Naive thymus-derived CD4-positive, alpha-beta T cell (primary cell): ENCODE measurements at regions not wholly inside any gene's neighbourhood (a gene's known extent, or its start where the extent isn't known, plus 50 kb on each side); places are given as distances from the start of the nearest gene placed in this dataset.
"Not testable (repeated sequence)": the region's sequence is repeated elsewhere in the genome, so short reads cannot be mapped to it uniquely, and the experiment has no call there.

Experiments used
- ATAC-seq: fragments of 150-1000 bp; cut with Tn5 transposase; 2 replicates; pipeline ENCODE4 v1.10.0; 2021; ENCODE audit warnings: mild to moderate bottlenecking, moderate library complexity
- CTCF ChIA-PET: fragments of 350-600 bp; sonication (Branson Sonifier 250); formaldehyde crosslinking; loops from one replicate; lab custom pipeline; 2021; ENCODE audit warnings: antibody characterized with exemption; lab: Charles Lee
- POLR2A ChIA-PET: fragments of 350-600 bp; sonication (Branson Sonifier 250); formaldehyde crosslinking; loops from one replicate; lab custom pipeline; 2021; ENCODE audit warnings: antibody characterized with exemption, inconsistent platforms; lab: Charles Lee
- DNase-seq, 9 donors: peaks; one replicate each; pipeline versions ENCODE4 v3.0.0 to v3.0.0-alpha.2; 2020 to 2022; ENCODE audit warnings: mixed read lengths in 1 of 9
- H3K27ac ChIP-seq: one replicate; pipeline ENCODE4 v1.7.0; 2013; ENCODE audit warnings: mild to moderate bottlenecking, low read depth, low read length, moderate library complexity
- H3K27me3 ChIP-seq, 2 donors: one replicate each; pipeline ENCODE4 v1.7.0; 2013; ENCODE audit warnings: low read length in 2 of 2, mild to moderate bottlenecking in 2 of 2, moderate library complexity in 2 of 2; ENCODE audit not compliant: control insufficient read depth in 2 of 2, insufficient read depth in 2 of 2
- H3K36me3 ChIP-seq, 3 experiments: 1 replicate in 2 of 3; 2 replicates in 1 of 3; pipeline ENCODE4 v1.7.0; 2013; ENCODE audit warnings: low read length in 3 of 3, mild to moderate bottlenecking in 3 of 3, moderate library complexity in 1 of 3; ENCODE audit not compliant: insufficient read depth in 3 of 3, control insufficient read depth in 2 of 3
- H3K4me1 ChIP-seq, 2 donors: one replicate each; pipeline ENCODE4 v1.7.0; 2013; ENCODE audit warnings: low read length in 2 of 2, mild to moderate bottlenecking in 2 of 2, moderate library complexity in 1 of 2; ENCODE audit not compliant: control insufficient read depth in 2 of 2, insufficient read depth in 2 of 2
- H3K4me3 ChIP-seq: 2 replicates; pipeline ENCODE4 v1.7.0; 2013; ENCODE audit warnings: mild to moderate bottlenecking, low read length
- H3K9me3 ChIP-seq, 3 experiments: 1 replicate in 2 of 3; 2 replicates in 1 of 3; pipeline ENCODE4 v1.7.0; 2013; ENCODE audit warnings: low read length in 3 of 3; ENCODE audit not compliant: control insufficient read depth in 2 of 3
- H3K27ac Mint-ChIP-seq, 9 donors: one replicate each; pipeline ENCODE4 v1.8.0; 2020 to 2022; ENCODE audit warnings: mixed read lengths in 9 of 9, mild to moderate bottlenecking in 8 of 9, moderate library complexity in 5 of 9, inconsistent platforms in 2 of 9
- H3K27me3 Mint-ChIP-seq, 5 donors: one replicate each; pipeline ENCODE4 v1.8.0; 2021 to 2022; ENCODE audit warnings: mixed read lengths in 5 of 5, mild to moderate bottlenecking in 1 of 5
- H3K36me3 Mint-ChIP-seq, 5 donors: one replicate each; pipeline ENCODE4 v1.8.0; 2020 to 2022; ENCODE audit warnings: mixed read lengths in 5 of 5, mild to moderate bottlenecking in 3 of 5, inconsistent platforms in 1 of 5
- H3K4me1 Mint-ChIP-seq, 7 donors: one replicate each; pipeline ENCODE4 v1.8.0; 2020 to 2022; ENCODE audit warnings: mixed read lengths in 7 of 7, mild to moderate bottlenecking in 3 of 7, inconsistent platforms in 1 of 7
- H3K4me3 Mint-ChIP-seq, 10 donors: one replicate each; pipeline ENCODE4 v1.8.0; 2020 to 2022; ENCODE audit warnings: mild to moderate bottlenecking in 10 of 10, mixed read lengths in 10 of 10, moderate library complexity in 6 of 10, inconsistent platforms in 2 of 10
- H3K9me3 Mint-ChIP-seq, 11 donors: one replicate each; pipeline ENCODE4 v1.8.0; 2020 to 2022; ENCODE audit warnings: mixed read lengths in 11 of 11, mild to moderate bottlenecking in 4 of 11, inconsistent platforms in 1 of 11, moderate library complexity in 1 of 11
- intact Hi-C, 2 donors: fragments of 100-400 bp; cut with micrococcal nuclease; formaldehyde crosslinking; loops; one replicate each; pipeline ENCODE4 v1.15.1; 2023

GRCh38 chr6:91079969-91080368 is 493.1 kb upstream of the MAP3K7 start:
- POLR2A ChIA-PET = no interaction called here
- peaks cover 0 to 11% (median 0%) of the 10 kb centered on the region in 5 donors for H3K27me3 Mint-ChIP-seq
- ATAC-seq (peak; percentile 29), DNase-seq (no peak)
- Histone ChIP-seq H3K36me3 (no peaks in the 10 kb centered on the region), H3K9me3 (no peaks in the 10 kb centered on the region), H3K27me3 (no peaks in the 10 kb centered on the region), H3K27ac (no peak overlapping the region), H3K4me3 (no peak overlapping the region), H3K4me1 (no peaks in the 10 kb centered on the region)
- intact Hi-C loops = loop anchor here in 1 of 2 donors (2.0 kb wide), 1 partner anchor 139 kb away; no protein-coding TSS in a partner anchor
- CTCF ChIA-PET = no interaction called here
- H3K4me3 Mint-ChIP-seq = no peak overlapping the region
- H3K4me1 Mint-ChIP-seq = peaks cover 0 to 4% (median 0%) of the 10 kb centered on the region in 7 donors
- H3K27ac Mint-ChIP-seq = no peak overlapping the region
- H3K36me3 Mint-ChIP-seq = no peaks in the 10 kb centered on the region
- H3K9me3 Mint-ChIP-seq = no peaks in the 10 kb centered on the region

GRCh38 chr6:91075244-91075976 is 488.5 kb upstream of the MAP3K7 start:
- CTCF ChIA-PET = no interaction called here
- no peak overlapping the region for H3K27ac Mint-ChIP-seq
- no peaks in the 10 kb centered on the region for H3K27me3 ChIP-seq
- H3K4me3 Mint-ChIP-seq = no peak overlapping the region
- H3K4me1 ChIP-seq = no peaks in the 10 kb centered on the region
- no peak overlapping the region for H3K4me3 ChIP-seq
- H3K36me3 ChIP-seq = no peaks in the 10 kb centered on the region
- no peak overlapping the region for H3K27ac ChIP-seq
- DNase-seq (no peak), ATAC-seq (no peak)
- POLR2A ChIA-PET = no interaction called here
- H3K4me1 Mint-ChIP-seq = no peaks in the 10 kb centered on the region
- intact Hi-C loops = no loop called here
- no peaks in the 10 kb centered on the region for H3K9me3 ChIP-seq
- peaks cover 0 to 3% (median 0%) of the 10 kb centered on the region in 11 donors for H3K9me3 Mint-ChIP-seq
- H3K27me3 Mint-ChIP-seq = peaks cover 0 to 11% (median 0%) of the 10 kb centered on the region in 5 donors
- no peaks in the 10 kb centered on the region for H3K36me3 Mint-ChIP-seq

- Mint-ChIP-seq H3K27ac (no peak overlapping the region), H3K9me3 (peaks cover 0 to 29% (median 6%) of the 10 kb centered on the region in 11 donors), H3K27me3 (peaks cover 0 to 7% (median 6%) of the 10 kb centered on the region in 5 donors), H3K4me3 (no peak overlapping the region), H3K36me3 (no peaks in the 10 kb centered on the region), H3K4me1 (no peaks in the 10 kb centered on the region)
- ChIA-PET POLR2A (no interaction called here), CTCF (no interaction called here)
- no peak overlapping the region for H3K4me3 ChIP-seq
- DNase-seq (no peak), ATAC-seq (no peak)
- intact Hi-C loops = no loop called here
- no peaks in the 10 kb centered on the region for H3K9me3 ChIP-seq
- H3K36me3 ChIP-seq = no peaks in the 10 kb centered on the region
- H3K27ac ChIP-seq = no peak overlapping the region
- no peaks in the 10 kb centered on the region for H3K4me1 ChIP-seq
- H3K27me3 ChIP-seq = no peaks in the 10 kb centered on the region
Measured at GRCh38 chr6:91063362-91063761, 476.5 kb upstream of the MAP3K7 start.

- Mint-ChIP-seq H3K4me3 (no peak overlapping the region), H3K36me3 (no peaks in the 10 kb centered on the region), H3K27me3 (peaks cover 0 to 6% (median 0%) of the 10 kb centered on the region in 5 donors), H3K4me1 (no peaks in the 10 kb centered on the region), H3K9me3 (peaks cover 0 to 36% (median 8%) of the 10 kb centered on the region in 11 donors), H3K27ac (no peak overlapping the region)
- DNase-seq (no peak), ATAC-seq (no peak)
- no peaks in the 10 kb centered on the region for H3K36me3 ChIP-seq
- H3K27ac ChIP-seq = no peak overlapping the region
- CTCF ChIA-PET = no interaction called here
- no peaks in the 10 kb centered on the region for H3K9me3 ChIP-seq
- no peaks in the 10 kb centered on the region for H3K4me1 ChIP-seq
- H3K4me3 ChIP-seq = no peak overlapping the region
- POLR2A ChIA-PET = no interaction called here
- intact Hi-C loops = no loop called here
- H3K27me3 ChIP-seq = no peaks in the 10 kb centered on the region
Measured at GRCh38 chr6:91057689-91058088, 470.8 kb upstream of the MAP3K7 start.

GRCh38 chr6:91055959-91056358 is 469.1 kb upstream of the MAP3K7 start:
- Mint-ChIP-seq H3K36me3 (no peaks in the 10 kb centered on the region), H3K4me3 (no peak overlapping the region)

GRCh38 chr6:91052473-91053450 is 465.9 kb upstream of the MAP3K7 start:
- intact Hi-C loops, H3K4me3 Mint-ChIP-seq, H3K27me3 ChIP-seq, H3K27me3 Mint-ChIP-seq, ATAC-seq, DNase-seq, H3K9me3 ChIP-seq, H3K36me3 ChIP-seq, POLR2A ChIA-PET, H3K27ac ChIP-seq, H3K27ac Mint-ChIP-seq, H3K4me1 Mint-ChIP-seq, H3K4me1 ChIP-seq, H3K36me3 Mint-ChIP-seq, H3K4me3 ChIP-seq, CTCF ChIA-PET: not testable (repeated sequence)
- peaks cover 0 to 21% (median 4%) of the 10 kb centered on the region in 11 donors for H3K9me3 Mint-ChIP-seq

More at GRCh38 chr6:91055959-91056358, 469.1 kb upstream of the MAP3K7 start:
- Mint-ChIP-seq H3K27ac (no peak overlapping the region), H3K9me3 (peaks cover 0 to 30% (median 6%) of the 10 kb centered on the region in 11 donors), H3K27me3 (no peaks in the 10 kb centered on the region), H3K4me1 (no peaks in the 10 kb centered on the region)
- H3K27me3 ChIP-seq = no peaks in the 10 kb centered on the region
- intact Hi-C loops = no loop called here
- no peaks in the 10 kb centered on the region for H3K36me3 ChIP-seq
- ATAC-seq = no peak
- no peak for DNase-seq
- no peaks in the 10 kb centered on the region for H3K4me1 ChIP-seq
- ChIA-PET POLR2A (no interaction called here), CTCF (no interaction called here)
- no peak overlapping the region for H3K4me3 ChIP-seq
- no peak overlapping the region for H3K27ac ChIP-seq
- H3K9me3 ChIP-seq = no peaks in the 10 kb centered on the region
